ENCODE measurements at regions not wholly inside any gene's neighbourhood (a gene's known extent, or its start where the extent isn't known, plus 50 kb on each side); places are given as distances from the start of the nearest gene placed in this dataset.

GRCh38 chr3:126252373-126252772 is 72.0 kb upstream of the ALDH1L1 start:
- H3K27ac Mint-ChIP-seq (ENCODE audit: unreplicated experiment), result no peak overlapping the region
- H3K4me3 Mint-ChIP-seq (ENCODE audit: unreplicated experiment), result no peak overlapping the region
- peaks cover 12% of the 10 kb centered on the region for H3K36me3 Mint-ChIP-seq (ENCODE audit: unreplicated experiment)
- no peak for DNase-seq
- no peaks in the 10 kb centered on the region for H3K4me1 Mint-ChIP-seq (ENCODE audit: low read depth, unreplicated experiment)
- H3K27me3 Mint-ChIP-seq (ENCODE audit: unreplicated experiment), result peaks cover 2% of the 10 kb centered on the region
- H3K9me3 Mint-ChIP-seq (ENCODE audit: unreplicated experiment), result peaks cover under 1% of the 10 kb centered on the region
- TF ChIP-seq, protein P1, sequence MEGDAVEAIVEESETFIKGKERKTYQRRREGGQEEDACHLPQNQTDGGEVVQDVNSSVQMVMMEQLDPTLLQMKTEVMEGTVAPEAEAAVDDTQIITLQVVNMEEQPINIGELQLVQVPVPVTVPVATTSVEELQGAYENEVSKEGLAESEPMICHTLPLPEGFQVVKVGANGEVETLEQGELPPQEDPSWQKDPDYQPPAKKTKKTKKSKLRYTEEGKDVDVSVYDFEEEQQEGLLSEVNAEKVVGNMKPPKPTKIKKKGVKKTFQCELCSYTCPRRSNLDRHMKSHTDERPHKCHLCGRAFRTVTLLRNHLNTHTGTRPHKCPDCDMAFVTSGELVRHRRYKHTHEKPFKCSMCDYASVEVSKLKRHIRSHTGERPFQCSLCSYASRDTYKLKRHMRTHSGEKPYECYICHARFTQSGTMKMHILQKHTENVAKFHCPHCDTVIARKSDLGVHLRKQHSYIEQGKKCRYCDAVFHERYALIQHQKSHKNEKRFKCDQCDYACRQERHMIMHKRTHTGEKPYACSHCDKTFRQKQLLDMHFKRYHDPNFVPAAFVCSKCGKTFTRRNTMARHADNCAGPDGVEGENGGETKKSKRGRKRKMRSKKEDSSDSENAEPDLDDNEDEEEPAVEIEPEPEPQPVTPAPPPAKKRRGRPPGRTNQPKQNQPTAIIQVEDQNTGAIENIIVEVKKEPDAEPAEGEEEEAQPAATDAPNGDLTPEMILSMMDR (IDR thresholded peaks at IDR 0.05; ENCODE audit: partially characterized antibody, unreplicated experiment), result no peak

DNA sequence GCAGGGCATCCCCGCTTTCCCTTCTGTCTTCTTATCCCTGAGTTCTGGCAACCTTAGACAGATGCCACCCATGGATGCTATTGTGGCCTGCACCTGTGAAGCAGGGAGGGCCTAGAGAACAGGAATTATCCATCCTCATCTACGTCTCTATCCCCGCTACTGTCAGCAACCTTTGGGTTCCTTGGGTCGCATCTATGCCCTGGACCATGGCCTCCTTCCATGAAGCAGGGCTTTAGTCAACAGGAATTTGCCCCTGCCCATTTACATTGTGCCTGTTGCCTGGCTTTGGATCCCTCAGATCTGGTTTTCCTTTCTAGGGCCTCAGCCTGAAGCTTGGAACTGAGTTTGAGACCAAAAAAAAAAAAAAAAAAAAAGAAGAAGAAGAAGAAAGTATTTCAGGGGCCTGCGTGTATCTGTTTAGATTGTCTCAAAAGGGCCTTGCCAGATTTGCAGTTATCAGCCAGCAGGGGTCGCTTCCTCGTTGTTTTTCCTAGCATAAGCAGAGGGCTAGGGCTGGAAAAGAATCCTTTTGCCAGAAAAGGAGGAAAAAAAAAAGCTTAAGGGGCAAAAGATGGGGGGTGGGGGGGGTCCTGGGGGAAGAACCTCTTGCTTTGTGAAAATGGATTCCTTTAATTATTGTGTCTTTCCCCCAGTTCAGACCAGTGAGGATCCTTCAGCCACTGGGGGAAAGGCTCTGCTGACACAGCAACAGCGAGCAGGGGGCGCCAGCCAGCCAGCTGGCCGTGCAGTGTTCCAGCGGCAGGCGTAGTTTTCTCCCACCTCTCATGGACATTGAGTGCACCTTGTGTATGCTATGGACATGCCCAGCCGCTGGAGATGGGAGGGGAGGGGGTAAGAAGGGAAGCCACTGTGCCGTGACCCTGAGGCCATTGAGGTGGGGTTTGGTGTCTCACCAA is 65.7 kb upstream of the ALDH1L1 start:
- DNase-seq, result peak; percentile 56
- TF ChIP-seq, protein P1 (IDR thresholded peaks at IDR 0.05; ENCODE audit: partially characterized antibody, unreplicated experiment), result peak; percentile 58
- Mint-ChIP-seq H3K27me3 (ENCODE audit: unreplicated experiment) (peaks cover 2% of the 10 kb centered on the region), H3K36me3 (ENCODE audit: unreplicated experiment) (peaks cover 32% of the 10 kb centered on the region), H3K9me3 (ENCODE audit: unreplicated experiment) (peaks cover 10% of the 10 kb centered on the region), H3K4me3 (ENCODE audit: unreplicated experiment) (no peak overlapping the region), H3K27ac (ENCODE audit: unreplicated experiment) (no peak overlapping the region), H3K4me1 (ENCODE audit: low read depth, unreplicated experiment) (no peaks in the 10 kb centered on the region)

Measured in glutamatergic neuron (in vitro differentiated cells).